HFFc6 (cell line): ENCODE measurements at regions not wholly inside any gene's neighbourhood (a gene's known extent, or its start where the extent isn't known, plus 50 kb on each side); places are given as distances from the start of the nearest gene placed in this dataset.
"Not testable (repeated sequence)": the region's sequence is repeated elsewhere in the genome, so short reads cannot be mapped to it uniquely, and the experiment has no call there.

Experiments
- DNase-seq: peaks from one replicate; pipeline ENCODE4 v3.0.0-alpha.2; 2018
- H3K27ac Mint-ChIP-seq: 2 replicates; pipeline ENCODE4 v1.8.0; 2020; ENCODE audit warnings: mild to moderate bottlenecking, mixed read lengths
- H3K27me3 Mint-ChIP-seq: 2 replicates; pipeline ENCODE4 v1.8.0; 2021; ENCODE audit warnings: mild to moderate bottlenecking, moderate library complexity, mixed read lengths; ENCODE audit not compliant: insufficient read depth
- H3K36me3 Mint-ChIP-seq: 2 replicates; pipeline ENCODE4 v1.8.0; 2021; ENCODE audit warnings: low read depth, mixed read lengths
- H3K4me1 Mint-ChIP-seq: 2 replicates; pipeline ENCODE4 v1.8.0; 2020; ENCODE audit warnings: low read depth, mixed read lengths
- H3K4me3 Mint-ChIP-seq: 2 replicates; pipeline ENCODE4 v1.8.0; 2020; ENCODE audit warnings: mild to moderate bottlenecking, moderate library complexity, mixed read lengths
- H3K9me3 Mint-ChIP-seq: 2 replicates; pipeline ENCODE4 v1.8.0; 2020; ENCODE audit warnings: mild to moderate bottlenecking, mixed read lengths
- CTCF ChIP-seq: fragments of 200-600 bp; sonication (generic); IDR thresholded peaks from 2 replicates; pipeline ENCODE4 v1.5.0; 2021; ENCODE audit warnings: antibody characterized with exemption, mild to moderate bottlenecking

GRCh38 chr3:182413682-182414081 is 379.6 kb upstream of the ATP11B start:
- no peak overlapping the region for H3K27ac Mint-ChIP-seq
- H3K9me3 Mint-ChIP-seq = peaks cover 49% of the 10 kb centered on the region
- TF ChIP-seq CTCF = no peak
- H3K36me3 Mint-ChIP-seq = no peaks in the 10 kb centered on the region; the same call in 1 of the 2 replicates
- no peaks in the 10 kb centered on the region for H3K4me1 Mint-ChIP-seq
- no peak overlapping the region for H3K4me3 Mint-ChIP-seq
- H3K27me3 Mint-ChIP-seq = no peaks in the 10 kb centered on the region
- no peak for DNase-seq

- no peaks in the 10 kb centered on the region for H3K27me3 Mint-ChIP-seq
- peaks cover 43% of the 10 kb centered on the region for H3K9me3 Mint-ChIP-seq
- H3K36me3 Mint-ChIP-seq = no peaks in the 10 kb centered on the region; the same call in 1 of the 2 replicates
- TF ChIP-seq CTCF = no peak
- no peak for DNase-seq
- no peak overlapping the region for H3K27ac Mint-ChIP-seq
- H3K4me3 Mint-ChIP-seq = no peak overlapping the region
- H3K4me1 Mint-ChIP-seq = no peaks in the 10 kb centered on the region
These were observed 378.7 kb upstream of the ATP11B start for GRCh38 chr3:182414586-182414985.

GRCh38 chr3:182420741-182421140 is 372.6 kb upstream of the ATP11B start:
- TF ChIP-seq CTCF = no peak
- no peak overlapping the region for H3K27ac Mint-ChIP-seq
- H3K27me3 Mint-ChIP-seq = no peaks in the 10 kb centered on the region
- no peaks in the 10 kb centered on the region for H3K36me3 Mint-ChIP-seq
- no peak for DNase-seq
- H3K4me3 Mint-ChIP-seq = no peak overlapping the region
- peaks cover 34% of the 10 kb centered on the region for H3K9me3 Mint-ChIP-seq
- no peaks in the 10 kb centered on the region for H3K4me1 Mint-ChIP-seq

GRCh38 chr3:182424006-182424405 is 369.3 kb upstream of the ATP11B start:
- no peak for TF ChIP-seq CTCF
- Mint-ChIP-seq H3K4me3 (no peak overlapping the region), H3K9me3 (peaks cover 26% of the 10 kb centered on the region), H3K36me3 (no peaks in the 10 kb centered on the region), H3K27ac (no peak overlapping the region), H3K4me1 (no peaks in the 10 kb centered on the region), H3K27me3 (no peaks in the 10 kb centered on the region)
- no peak for DNase-seq

GRCh38 chr3:182425926-182426718 is 367.2 kb upstream of the ATP11B start:
- H3K4me3 Mint-ChIP-seq, H3K36me3 Mint-ChIP-seq, H3K27me3 Mint-ChIP-seq, H3K4me1 Mint-ChIP-seq, H3K27ac Mint-ChIP-seq, DNase-seq: not testable (repeated sequence)
- peaks cover 26% of the 10 kb centered on the region for H3K9me3 Mint-ChIP-seq

- not testable (repeated sequence) for H3K9me3 Mint-ChIP-seq, H3K27me3 Mint-ChIP-seq, H3K4me3 Mint-ChIP-seq, DNase-seq, H3K36me3 Mint-ChIP-seq, H3K4me1 Mint-ChIP-seq, H3K27ac Mint-ChIP-seq
These were observed 361.3 kb upstream of the ATP11B start for GRCh38 chr3:182431972-182432371.
